Aorta (tissue), 5 donors: ENCODE measurements at regions not wholly inside any gene's neighbourhood (a gene's known extent, or its start where the extent isn't known, plus 50 kb on each side); places are given as distances from the start of the nearest gene placed in this dataset.
"Not testable (repeated sequence)": the region's sequence is repeated elsewhere in the genome, so short reads cannot be mapped to it uniquely, and the experiment has no call there.

Experiments
- ATAC-seq: fragments of 200-7000 bp; cut with Tn5 transposase; one replicate; pipeline ENCODE4 v1.9.1; 2022; ENCODE audit warnings: moderate library complexity; ENCODE audit not compliant: low FRiP score
- DNase-seq, 2 donors: peaks; one replicate each; pipeline ENCODE4 v3.0.0-alpha.2; 2020
- H3K27ac ChIP-seq, 2 donors: one replicate each; pipeline ENCODE4 v1.5.1; 2013; ENCODE audit warnings: low read length in 2 of 2, mild to moderate bottlenecking in 2 of 2, moderate library complexity in 2 of 2, control low read depth in 1 of 2, inconsistent platforms in 1 of 2, low read depth in 1 of 2
- H3K27me3 ChIP-seq, 2 donors: one replicate each; pipeline ENCODE4 v1.6.1; 2013; ENCODE audit warnings: control low read depth in 1 of 2, low read length in 1 of 2, mild to moderate bottlenecking in 1 of 2, moderate library complexity in 1 of 2; ENCODE audit not compliant: insufficient read depth in 2 of 2, control insufficient read depth in 1 of 2
- H3K36me3 ChIP-seq, 2 donors: one replicate each; pipeline ENCODE4 v1.6.1; 2013; ENCODE audit warnings: control low read depth in 1 of 2, low read length in 1 of 2, mild to moderate bottlenecking in 1 of 2; ENCODE audit not compliant: insufficient read depth in 2 of 2, control insufficient read depth in 1 of 2
- H3K4me1 ChIP-seq, 2 donors: one replicate each; pipeline ENCODE4 v1.6.1; 2013; ENCODE audit warnings: low read length in 2 of 2, control low read depth in 1 of 2, mild to moderate bottlenecking in 1 of 2, moderate library complexity in 1 of 2; ENCODE audit not compliant: insufficient read depth in 2 of 2, control insufficient read depth in 1 of 2
- H3K4me3 ChIP-seq, 2 donors: one replicate each; pipeline ENCODE4 v1.5.1; 2013; ENCODE audit warnings: low read length in 2 of 2, control low read depth in 1 of 2, mild to moderate bottlenecking in 1 of 2
- H3K9me3 ChIP-seq: one replicate; pipeline ENCODE4 v1.6.1; 2013; ENCODE audit warnings: mild to moderate bottlenecking, low read length; ENCODE audit not compliant: control insufficient read depth
- WGBS, 2 donors: extraction: QIAGEN DNeasy Blood & Tissue Kit; methylation state at CpG; one replicate each; pipeline ENCODE4 v1.1.7; 2013; 5-methylcytosine and 5-hydroxymethylcytosine counted together
- intact Hi-C, 2 donors: fragments of 100-400 bp; cut with DNase I; formaldehyde crosslinking; loops; one replicate each; pipeline versions ENCODE4 v1.14.2 to v1.15.0; 2022
- donor health status: healthy with polysubstance abuse.
- donor health status: Bipolar disorder and iron deficiency.
- donor health status: DM: no; HTN: no; CAD: no.
- donor health status: DM: no; HTN: no; CAD: no.
- donor health status: DM: yes; HTN: yes; CAD: no.

DNA sequence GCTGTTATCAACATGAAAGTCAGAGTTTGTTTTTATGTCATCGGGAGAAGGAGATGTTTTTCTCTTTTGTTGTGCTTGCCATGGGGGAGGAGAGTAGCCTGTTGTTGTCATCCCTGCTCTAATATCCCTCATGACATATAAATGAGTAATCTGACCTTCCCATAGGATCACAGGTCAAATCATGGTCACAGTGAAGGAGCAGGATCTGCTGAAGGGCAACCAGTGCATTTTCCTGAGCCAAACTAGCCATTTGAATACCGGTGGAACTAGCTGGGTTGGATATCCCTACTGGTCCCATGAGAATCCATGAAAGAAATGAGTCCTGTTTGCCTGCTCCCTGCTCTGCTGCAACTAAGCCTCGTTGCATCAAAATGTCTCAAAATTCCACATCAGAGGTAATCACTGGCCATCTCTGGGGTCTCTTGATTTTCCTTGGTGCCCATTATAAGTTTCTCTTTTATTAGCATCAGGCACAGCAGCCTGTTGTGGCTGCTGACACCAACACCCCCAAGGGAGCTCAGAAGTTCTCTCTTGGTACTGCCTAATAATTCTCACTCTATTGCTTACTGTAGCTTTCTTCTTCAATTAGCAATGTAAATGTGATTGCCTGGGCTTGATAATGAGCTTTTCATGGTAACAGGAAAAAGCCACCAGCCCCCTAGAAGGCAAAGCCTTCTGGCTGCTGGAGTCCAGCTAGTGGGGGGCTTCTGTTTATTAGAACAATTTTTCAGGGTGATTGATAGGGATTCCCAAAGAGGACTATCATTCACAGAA is 211.4 kb upstream of the ERCC4 start:
- 35 to 38% methylated on average over 3 of the region's 3 CpGs for WGBS, 2 donors
- Histone ChIP-seq H3K4me3 (no peak overlapping the region), H3K36me3 (no peaks in the 10 kb centered on the region), H3K9me3 (no peaks in the 10 kb centered on the region), H3K4me1 (no peaks in the 10 kb centered on the region), H3K27me3 (no peaks in the 10 kb centered on the region), H3K27ac (no peak overlapping the region)
- DNase-seq (no peak), ATAC-seq (no peak)
- intact Hi-C loops = no loop called here

DNA sequence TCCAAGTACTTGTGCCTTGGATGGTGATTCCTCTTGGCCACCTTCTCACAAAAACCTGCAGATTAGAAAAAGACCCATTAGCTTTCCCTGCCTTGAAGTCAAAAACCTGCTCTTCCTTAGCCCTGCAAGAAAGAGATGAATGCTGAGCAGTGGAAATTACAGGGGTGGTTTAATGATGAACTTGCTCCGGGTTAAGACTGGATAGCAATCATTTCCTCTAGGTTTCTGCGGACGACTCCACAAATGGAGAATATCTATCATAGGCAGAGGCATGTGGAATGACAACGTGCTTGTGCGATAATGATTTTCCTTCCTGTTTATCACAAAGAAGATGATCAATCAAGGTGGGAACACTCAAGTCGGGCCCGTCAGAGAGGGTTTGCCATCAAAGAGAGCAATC is 201.2 kb upstream of the ERCC4 start:
- no peak for ATAC-seq
- no peaks in the 10 kb centered on the region for H3K36me3 ChIP-seq
- no peaks in the 10 kb centered on the region for H3K4me1 ChIP-seq
- H3K27me3 ChIP-seq = no peaks in the 10 kb centered on the region
- H3K27ac ChIP-seq = no peak overlapping the region
- no peak for DNase-seq
- WGBS, 2 donors = 75 to 79% methylated on average over 7 of the region's 7 CpGs
- no peak overlapping the region for H3K4me3 ChIP-seq
- H3K9me3 ChIP-seq = no peaks in the 10 kb centered on the region
- intact Hi-C loops = no loop called here

DNA sequence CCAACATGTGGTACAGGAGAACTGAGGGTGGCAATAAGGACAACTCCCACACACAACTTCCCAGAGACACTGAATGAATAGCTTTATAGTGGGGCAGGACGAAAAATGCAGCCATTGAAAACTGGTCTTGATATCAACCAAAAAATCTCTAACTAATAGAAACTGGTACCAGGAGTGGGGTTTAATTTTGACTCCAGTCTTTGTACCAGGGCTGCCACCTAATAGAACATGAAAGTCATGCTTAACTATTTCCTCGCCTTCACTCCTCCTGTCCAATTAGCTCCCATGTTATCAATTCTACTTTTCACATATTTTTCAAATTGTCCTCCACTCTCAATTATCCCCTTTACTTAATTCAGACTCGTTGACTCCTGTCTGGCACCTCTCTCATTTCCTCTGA is 192.0 kb upstream of the ERCC4 start:
- H3K27ac ChIP-seq = no peak overlapping the region

GRCh38 chr16:13733561-13733960 is 186.4 kb upstream of the ERCC4 start:
- WGBS, 2 donors = 48 to 52% methylated on average over 3 of the region's 3 CpGs
- intact Hi-C loops = no loop called here

More for the DNA sequence above, 192.0 kb upstream of the ERCC4 start:
- H3K4me3 ChIP-seq = no peak overlapping the region
- no peaks in the 10 kb centered on the region for H3K36me3 ChIP-seq
- intact Hi-C loops = no loop called here
- no peaks in the 10 kb centered on the region for H3K27me3 ChIP-seq
- WGBS, 2 donors = 48% methylated on average over 3 of the region's 3 CpGs
- ATAC-seq = no peak
- no peak for DNase-seq
- no peaks in the 10 kb centered on the region for H3K9me3 ChIP-seq
- no peaks in the 10 kb centered on the region for H3K4me1 ChIP-seq

GRCh38 chr16:13739621-13740373 is 180.2 kb upstream of the ERCC4 start:
- H3K4me3 ChIP-seq, H3K9me3 ChIP-seq, DNase-seq, ATAC-seq, H3K27me3 ChIP-seq, intact Hi-C loops, H3K36me3 ChIP-seq, H3K27ac ChIP-seq, H3K4me1 ChIP-seq: not testable (repeated sequence)
- 84 to 86% methylated on average over 14 of the region's 14 CpGs for WGBS, 2 donors

More at GRCh38 chr16:13733561-13733960, 186.4 kb upstream of the ERCC4 start:
- Histone ChIP-seq H3K4me3 (no peak overlapping the region), H3K36me3 (no peaks in the 10 kb centered on the region), H3K9me3 (no peaks in the 10 kb centered on the region), H3K4me1 (no peaks in the 10 kb centered on the region), H3K27me3 (no peaks in the 10 kb centered on the region), H3K27ac (no peak overlapping the region)
- no peak for DNase-seq
- no peak for ATAC-seq

DNA sequence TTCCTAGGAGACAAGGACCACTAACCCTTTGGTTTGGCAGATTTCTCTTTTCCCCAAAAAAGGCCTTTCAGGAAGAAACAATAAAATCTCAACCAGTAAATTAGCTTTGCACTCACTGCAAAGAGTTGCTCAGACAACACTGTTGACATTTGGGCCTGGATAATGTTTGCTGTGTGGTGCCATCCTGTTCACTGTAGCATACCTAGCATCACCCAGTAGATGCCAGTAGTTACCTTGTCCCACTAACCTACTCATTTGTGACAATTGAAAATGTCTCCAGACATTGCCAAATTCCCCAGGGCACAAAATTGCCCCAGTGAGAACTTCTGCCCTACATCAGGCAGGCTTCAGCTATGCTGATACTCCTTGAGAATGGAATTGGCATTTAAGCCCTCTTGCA is 177.0 kb upstream of the ERCC4 start:
- no peak for ATAC-seq
- H3K4me3 ChIP-seq = no peak overlapping the region
- no peak for DNase-seq
- no peaks in the 10 kb centered on the region for H3K4me1 ChIP-seq
- peaks cover 1% of the 10 kb centered on the region for H3K9me3 ChIP-seq
- no peaks in the 10 kb centered on the region for H3K36me3 ChIP-seq
- intact Hi-C loops = no loop called here
- H3K27me3 ChIP-seq = no peaks in the 10 kb centered on the region
- H3K27ac ChIP-seq = no peak overlapping the region

- no peak overlapping the region for H3K4me3 ChIP-seq
- H3K36me3 ChIP-seq = no peaks in the 10 kb centered on the region
- peaks cover 1% of the 10 kb centered on the region for H3K9me3 ChIP-seq
- no peak for ATAC-seq
- H3K27ac ChIP-seq = no peak overlapping the region
- no peaks in the 10 kb centered on the region for H3K27me3 ChIP-seq
- WGBS, 2 donors = 45 to 48% methylated on average over 1 of the region's 1 CpG
- no peak for DNase-seq
- intact Hi-C loops = no loop called here
- no peaks in the 10 kb centered on the region for H3K4me1 ChIP-seq
Observed at GRCh38 chr16:13743571-13743970, 176.4 kb upstream of the ERCC4 start.

GRCh38 chr16:13756411-13757140 is 163.4 kb upstream of the ERCC4 start:
- Histone ChIP-seq H3K4me1 (no peaks in the 10 kb centered on the region), H3K27me3 (no peaks in the 10 kb centered on the region), H3K36me3 (no peaks in the 10 kb centered on the region), H3K27ac (no peak overlapping the region), H3K4me3 (no peak overlapping the region), H3K9me3 (no peaks in the 10 kb centered on the region)
- no peak for ATAC-seq
- intact Hi-C loops = no loop called here
- no peak for DNase-seq
- WGBS, 2 donors = 74 to 82% methylated on average over 14 of the region's 14 CpGs
